WTC11 (cell line): ENCODE measurements at regions not wholly inside any gene's neighbourhood (a gene's known extent, or its start where the extent isn't known, plus 50 kb on each side); places are given as distances from the start of the nearest gene placed in this dataset.

Experiments used
- ATAC-seq: fragments of 200-7000 bp; cut with Tn5 transposase; 2 replicates; pipeline ENCODE4 v1.10.0; 2021; ENCODE audit warnings: mild to moderate bottlenecking, moderate library complexity
- CTCF ChIA-PET: fragments of 300-600 bp; sonication (Branson Sonifier 250); formaldehyde crosslinking; loops from one replicate; lab custom pipeline; 2021; ENCODE audit warnings: antibody characterized with exemption; lab: Charles Lee
- POLR2A ChIA-PET: fragments of 350-600 bp; sonication (Branson Sonifier 250); formaldehyde crosslinking; loops from one replicate; lab custom pipeline; 2021; ENCODE audit warnings: antibody characterized with exemption; lab: Charles Lee
- DNase-seq: peaks from one replicate; pipeline ENCODE4 v3.0.0; 2021; ENCODE audit warnings: low spot score
- H3K27ac Mint-ChIP-seq: 2 replicates; pipeline ENCODE4 v1.8.0; 2021; ENCODE audit warnings: mixed read lengths
- H3K27me3 Mint-ChIP-seq: 2 replicates; pipeline ENCODE4 v1.8.0; 2021; ENCODE audit warnings: low read depth, mild to moderate bottlenecking, moderate library complexity, mixed read lengths
- H3K36me3 Mint-ChIP-seq: 2 replicates; pipeline ENCODE4 v1.8.0; 2021; ENCODE audit warnings: mixed read lengths
- H3K4me1 Mint-ChIP-seq: 2 replicates; pipeline ENCODE4 v1.8.0; 2022; ENCODE audit warnings: mixed read lengths
- H3K4me3 Mint-ChIP-seq: 2 replicates; pipeline ENCODE4 v1.8.0; 2021; ENCODE audit warnings: mild to moderate bottlenecking, moderate library complexity, mixed read lengths
- H3K9me3 Mint-ChIP-seq: 2 replicates; pipeline ENCODE4 v1.8.0; 2021; ENCODE audit warnings: mixed read lengths
- GABPB1 ChIP-seq: sonication (generic); formaldehyde crosslinking; IDR thresholded peaks from 2 replicates; pipeline ENCODE4 v1.8.1; 2023; ENCODE audit warnings: mild to moderate bottlenecking, missing genetic modification reagents
- GTF2I ChIP-seq: fragments of 250-450 bp; sonication (Bioruptor Pico); conservative IDR thresholded peaks from 2 replicates; pipeline ENCODE4 v1.4.0; 2021; ENCODE audit warnings: mild to moderate bottlenecking
- KAT7 ChIP-seq: sonication (generic); formaldehyde crosslinking; IDR thresholded peaks from 2 replicates; pipeline ENCODE4 v1.8.1; 2023; ENCODE audit warnings: missing genetic modification reagents, mild to moderate bottlenecking, borderline replicate concordance
- NFYB ChIP-seq: sonication (generic); formaldehyde crosslinking; conservative IDR thresholded peaks from 2 replicates; pipeline ENCODE4 v1.8.0; 2022; ENCODE audit warnings: low read depth, missing genetic modification reagents
- NR3C1 ChIP-seq: sonication (generic); formaldehyde crosslinking; conservative IDR thresholded peaks from 2 replicates; pipeline ENCODE4 v1.8.1; 2023; ENCODE audit warnings: low read depth, mild to moderate bottlenecking, missing genetic modification reagents
- TF ChIP-seq, protein P1 (sequence below): fragments of 250-450 bp; sonication (Bioruptor Pico); conservative IDR thresholded peaks from 2 replicates; pipeline ENCODE4 v1.9.0; 2021; ENCODE audit warnings: mild to moderate bottlenecking
- TF ChIP-seq, protein P2 (sequence below): sonication (generic); formaldehyde crosslinking; IDR thresholded peaks from 2 replicates; pipeline ENCODE4 v1.8.1; 2023; ENCODE audit warnings: mild to moderate bottlenecking, missing genetic modification reagents, borderline replicate concordance
- TF ChIP-seq, protein P3 (sequence below): sonication (generic); formaldehyde crosslinking; IDR thresholded peaks from 2 replicates; pipeline ENCODE4 v1.8.0; 2023; ENCODE audit warnings: missing genetic modification reagents, mild to moderate bottlenecking, borderline replicate concordance
- TF ChIP-seq, protein P4 (sequence below): sonication (generic); formaldehyde crosslinking; IDR thresholded peaks from 2 replicates; pipeline ENCODE4 v1.8.0; 2022; ENCODE audit warnings: mild to moderate bottlenecking, missing genetic modification reagents
- TF ChIP-seq, protein P5 (sequence below): sonication (generic); formaldehyde crosslinking; IDR thresholded peaks from 2 replicates; pipeline ENCODE4 v1.8.1; 2022; ENCODE audit warnings: mild to moderate bottlenecking, missing genetic modification reagents, moderate library complexity, borderline replicate concordance
- TF ChIP-seq, protein P6 (sequence below): sonication (generic); formaldehyde crosslinking; IDR thresholded peaks from 2 replicates; pipeline ENCODE4 v1.8.1; 2022; ENCODE audit warnings: mild to moderate bottlenecking, moderate library complexity, missing genetic modification reagents
- TF ChIP-seq, protein P7 (sequence below): fragments of 250-450 bp; sonication (Bioruptor Pico); IDR thresholded peaks from 2 replicates; pipeline ENCODE4 v1.9.0; 2021; ENCODE audit warnings: mild to moderate bottlenecking

DNA sequence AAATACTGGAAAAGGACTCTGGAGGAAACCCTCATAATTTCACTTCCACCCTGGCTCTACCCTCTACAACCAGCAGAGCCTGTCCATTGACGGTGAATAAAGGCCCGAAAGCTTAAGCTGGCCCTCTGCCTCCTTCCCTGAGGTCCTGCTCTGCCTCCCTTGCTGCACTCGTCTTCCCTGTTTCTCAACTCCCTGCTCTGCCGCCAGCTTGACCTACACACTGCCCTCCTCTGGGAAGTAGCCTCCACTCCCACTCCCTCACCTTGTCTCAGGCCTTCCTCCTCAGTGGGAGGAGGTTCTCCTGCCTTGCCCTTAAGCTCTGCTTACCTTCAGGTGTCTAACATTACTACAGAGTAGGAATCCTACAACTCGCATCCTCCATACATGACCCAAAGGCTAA lies 608.6 kb upstream of the NR3C2 start (continued):
- TF ChIP-seq, protein P1, sequence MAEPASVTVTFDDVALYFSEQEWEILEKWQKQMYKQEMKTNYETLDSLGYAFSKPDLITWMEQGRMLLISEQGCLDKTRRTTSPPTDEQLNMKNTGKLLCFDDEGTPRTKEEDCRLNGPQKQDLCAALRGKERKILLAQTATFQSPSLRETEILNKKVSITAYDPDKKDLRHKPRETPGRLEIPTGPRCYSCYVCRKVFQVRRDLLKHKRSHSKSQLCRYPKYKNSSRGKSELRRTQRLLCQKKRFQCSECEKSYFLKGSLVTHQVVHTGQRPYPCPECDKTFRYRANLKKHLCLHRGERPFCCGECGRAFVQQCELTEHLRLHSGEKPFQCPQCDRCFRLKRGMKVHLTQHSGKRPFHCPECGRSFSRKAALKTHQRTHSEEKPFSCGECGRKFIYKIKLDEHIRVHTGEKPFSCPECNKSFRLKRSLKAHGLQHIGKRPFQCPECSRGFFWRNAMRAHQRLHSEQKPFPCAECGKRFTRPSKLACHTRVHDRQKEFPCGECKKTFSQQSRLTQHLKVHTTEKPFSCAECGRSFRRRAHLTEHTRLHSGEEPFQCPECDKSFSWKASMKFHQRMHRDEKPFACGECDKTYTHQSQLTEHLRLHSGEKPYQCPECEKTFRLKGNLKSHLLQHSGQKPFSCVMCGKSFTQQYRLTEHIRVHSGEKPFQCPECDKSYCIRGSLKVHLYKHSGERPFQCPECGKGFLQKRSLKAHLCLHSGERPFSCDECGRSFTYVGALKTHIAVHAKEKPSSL (CRISPR knock-in tag): no peak

DNA sequence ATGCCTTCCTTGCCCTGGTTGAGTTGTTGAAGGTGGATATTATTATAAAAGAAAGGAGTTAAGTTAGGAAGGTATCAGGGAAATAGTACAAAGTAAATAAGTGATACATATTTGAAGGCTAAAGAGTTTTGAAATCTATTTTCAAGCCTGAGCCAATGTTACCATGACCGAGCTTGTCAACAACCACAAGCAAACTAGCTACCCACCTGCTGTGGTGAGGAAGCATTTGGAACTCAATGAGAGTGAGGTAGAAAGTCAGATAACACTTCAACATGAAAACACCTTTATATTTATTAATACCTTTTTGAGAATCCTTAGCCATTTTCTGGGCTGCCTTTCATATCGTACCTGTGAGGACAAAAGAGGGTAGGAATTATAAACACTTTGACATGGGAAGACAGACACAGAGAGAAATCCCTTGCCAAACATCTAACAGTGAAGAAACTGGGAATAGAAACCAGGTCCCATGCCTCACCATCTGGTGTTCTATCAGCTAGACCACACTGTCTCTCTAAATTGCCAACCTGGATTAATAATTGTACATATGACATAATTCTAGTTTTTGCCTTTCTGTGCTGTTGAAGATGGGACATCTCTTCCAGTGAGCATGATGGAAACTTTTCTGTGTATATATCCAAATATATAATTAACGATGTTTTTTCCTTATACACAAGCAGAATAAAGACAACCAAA lies 606.4 kb upstream of the NR3C2 start:
- Mint-ChIP-seq H3K36me3 (no peaks in the 10 kb centered on the region), H3K9me3 (peaks cover 15% of the 10 kb centered on the region), H3K27me3 (no peaks in the 10 kb centered on the region), H3K4me3 (no peak overlapping the region), H3K4me1 (no peaks in the 10 kb centered on the region), H3K27ac (no peak overlapping the region)
- DNase-seq: no peak
- TF ChIP-seq, protein P2, sequence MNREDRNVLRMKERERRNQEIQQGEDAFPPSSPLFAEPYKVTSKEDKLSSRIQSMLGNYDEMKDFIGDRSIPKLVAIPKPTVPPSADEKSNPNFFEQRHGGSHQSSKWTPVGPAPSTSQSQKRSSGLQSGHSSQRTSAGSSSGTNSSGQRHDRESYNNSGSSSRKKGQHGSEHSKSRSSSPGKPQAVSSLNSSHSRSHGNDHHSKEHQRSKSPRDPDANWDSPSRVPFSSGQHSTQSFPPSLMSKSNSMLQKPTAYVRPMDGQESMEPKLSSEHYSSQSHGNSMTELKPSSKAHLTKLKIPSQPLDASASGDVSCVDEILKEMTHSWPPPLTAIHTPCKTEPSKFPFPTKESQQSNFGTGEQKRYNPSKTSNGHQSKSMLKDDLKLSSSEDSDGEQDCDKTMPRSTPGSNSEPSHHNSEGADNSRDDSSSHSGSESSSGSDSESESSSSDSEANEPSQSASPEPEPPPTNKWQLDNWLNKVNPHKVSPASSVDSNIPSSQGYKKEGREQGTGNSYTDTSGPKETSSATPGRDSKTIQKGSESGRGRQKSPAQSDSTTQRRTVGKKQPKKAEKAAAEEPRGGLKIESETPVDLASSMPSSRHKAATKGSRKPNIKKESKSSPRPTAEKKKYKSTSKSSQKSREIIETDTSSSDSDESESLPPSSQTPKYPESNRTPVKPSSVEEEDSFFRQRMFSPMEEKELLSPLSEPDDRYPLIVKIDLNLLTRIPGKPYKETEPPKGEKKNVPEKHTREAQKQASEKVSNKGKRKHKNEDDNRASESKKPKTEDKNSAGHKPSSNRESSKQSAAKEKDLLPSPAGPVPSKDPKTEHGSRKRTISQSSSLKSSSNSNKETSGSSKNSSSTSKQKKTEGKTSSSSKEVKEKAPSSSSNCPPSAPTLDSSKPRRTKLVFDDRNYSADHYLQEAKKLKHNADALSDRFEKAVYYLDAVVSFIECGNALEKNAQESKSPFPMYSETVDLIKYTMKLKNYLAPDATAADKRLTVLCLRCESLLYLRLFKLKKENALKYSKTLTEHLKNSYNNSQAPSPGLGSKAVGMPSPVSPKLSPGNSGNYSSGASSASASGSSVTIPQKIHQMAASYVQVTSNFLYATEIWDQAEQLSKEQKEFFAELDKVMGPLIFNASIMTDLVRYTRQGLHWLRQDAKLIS: no peak
- TF ChIP-seq, protein P3, sequence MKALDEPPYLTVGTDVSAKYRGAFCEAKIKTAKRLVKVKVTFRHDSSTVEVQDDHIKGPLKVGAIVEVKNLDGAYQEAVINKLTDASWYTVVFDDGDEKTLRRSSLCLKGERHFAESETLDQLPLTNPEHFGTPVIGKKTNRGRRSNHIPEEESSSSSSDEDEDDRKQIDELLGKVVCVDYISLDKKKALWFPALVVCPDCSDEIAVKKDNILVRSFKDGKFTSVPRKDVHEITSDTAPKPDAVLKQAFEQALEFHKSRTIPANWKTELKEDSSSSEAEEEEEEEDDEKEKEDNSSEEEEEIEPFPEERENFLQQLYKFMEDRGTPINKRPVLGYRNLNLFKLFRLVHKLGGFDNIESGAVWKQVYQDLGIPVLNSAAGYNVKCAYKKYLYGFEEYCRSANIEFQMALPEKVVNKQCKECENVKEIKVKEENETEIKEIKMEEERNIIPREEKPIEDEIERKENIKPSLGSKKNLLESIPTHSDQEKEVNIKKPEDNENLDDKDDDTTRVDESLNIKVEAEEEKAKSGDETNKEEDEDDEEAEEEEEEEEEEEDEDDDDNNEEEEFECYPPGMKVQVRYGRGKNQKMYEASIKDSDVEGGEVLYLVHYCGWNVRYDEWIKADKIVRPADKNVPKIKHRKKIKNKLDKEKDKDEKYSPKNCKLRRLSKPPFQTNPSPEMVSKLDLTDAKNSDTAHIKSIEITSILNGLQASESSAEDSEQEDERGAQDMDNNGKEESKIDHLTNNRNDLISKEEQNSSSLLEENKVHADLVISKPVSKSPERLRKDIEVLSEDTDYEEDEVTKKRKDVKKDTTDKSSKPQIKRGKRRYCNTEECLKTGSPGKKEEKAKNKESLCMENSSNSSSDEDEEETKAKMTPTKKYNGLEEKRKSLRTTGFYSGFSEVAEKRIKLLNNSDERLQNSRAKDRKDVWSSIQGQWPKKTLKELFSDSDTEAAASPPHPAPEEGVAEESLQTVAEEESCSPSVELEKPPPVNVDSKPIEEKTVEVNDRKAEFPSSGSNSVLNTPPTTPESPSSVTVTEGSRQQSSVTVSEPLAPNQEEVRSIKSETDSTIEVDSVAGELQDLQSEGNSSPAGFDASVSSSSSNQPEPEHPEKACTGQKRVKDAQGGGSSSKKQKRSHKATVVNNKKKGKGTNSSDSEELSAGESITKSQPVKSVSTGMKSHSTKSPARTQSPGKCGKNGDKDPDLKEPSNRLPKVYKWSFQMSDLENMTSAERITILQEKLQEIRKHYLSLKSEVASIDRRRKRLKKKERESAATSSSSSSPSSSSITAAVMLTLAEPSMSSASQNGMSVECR (CRISPR knock-in tag): no peak
- no peak for TF ChIP-seq GTF2I (CRISPR knock-in tag)
- TF ChIP-seq NFYB (CRISPR knock-in tag): no peak
- TF ChIP-seq, protein P4, sequence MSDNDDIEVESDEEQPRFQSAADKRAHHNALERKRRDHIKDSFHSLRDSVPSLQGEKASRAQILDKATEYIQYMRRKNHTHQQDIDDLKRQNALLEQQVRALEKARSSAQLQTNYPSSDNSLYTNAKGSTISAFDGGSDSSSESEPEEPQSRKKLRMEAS (CRISPR knock-in tag): no peak
- TF ChIP-seq, protein P5, sequence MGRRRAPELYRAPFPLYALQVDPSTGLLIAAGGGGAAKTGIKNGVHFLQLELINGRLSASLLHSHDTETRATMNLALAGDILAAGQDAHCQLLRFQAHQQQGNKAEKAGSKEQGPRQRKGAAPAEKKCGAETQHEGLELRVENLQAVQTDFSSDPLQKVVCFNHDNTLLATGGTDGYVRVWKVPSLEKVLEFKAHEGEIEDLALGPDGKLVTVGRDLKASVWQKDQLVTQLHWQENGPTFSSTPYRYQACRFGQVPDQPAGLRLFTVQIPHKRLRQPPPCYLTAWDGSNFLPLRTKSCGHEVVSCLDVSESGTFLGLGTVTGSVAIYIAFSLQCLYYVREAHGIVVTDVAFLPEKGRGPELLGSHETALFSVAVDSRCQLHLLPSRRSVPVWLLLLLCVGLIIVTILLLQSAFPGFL (CRISPR knock-in tag): no peak
- no peak for TF ChIP-seq NR3C1
- TF ChIP-seq, protein P6, sequence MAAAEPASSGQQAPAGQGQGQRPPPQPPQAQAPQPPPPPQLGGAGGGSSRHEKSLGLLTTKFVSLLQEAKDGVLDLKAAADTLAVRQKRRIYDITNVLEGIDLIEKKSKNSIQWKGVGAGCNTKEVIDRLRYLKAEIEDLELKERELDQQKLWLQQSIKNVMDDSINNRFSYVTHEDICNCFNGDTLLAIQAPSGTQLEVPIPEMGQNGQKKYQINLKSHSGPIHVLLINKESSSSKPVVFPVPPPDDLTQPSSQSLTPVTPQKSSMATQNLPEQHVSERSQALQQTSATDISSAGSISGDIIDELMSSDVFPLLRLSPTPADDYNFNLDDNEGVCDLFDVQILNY (CRISPR knock-in tag): no peak
- no peak for TF ChIP-seq GABPB1 (CRISPR knock-in tag)
- TF ChIP-seq, protein P7, sequence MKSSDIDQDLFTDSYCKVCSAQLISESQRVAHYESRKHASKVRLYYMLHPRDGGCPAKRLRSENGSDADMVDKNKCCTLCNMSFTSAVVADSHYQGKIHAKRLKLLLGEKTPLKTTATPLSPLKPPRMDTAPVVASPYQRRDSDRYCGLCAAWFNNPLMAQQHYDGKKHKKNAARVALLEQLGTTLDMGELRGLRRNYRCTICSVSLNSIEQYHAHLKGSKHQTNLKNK (CRISPR knock-in tag): no peak
- TF ChIP-seq KAT7: no peak
- CTCF ChIA-PET: interaction anchor here (0.5 kb wide), 1 partner anchor 1828 kb away, joined by 5 read pairs; no protein-coding TSS in a partner anchor
- POLR2A ChIA-PET: no interaction called here
- ATAC-seq: no peak
